H1 (cell line): ENCODE measurements at regions not wholly inside any gene's neighbourhood (a gene's known extent, or its start where the extent isn't known, plus 50 kb on each side); places are given as distances from the start of the nearest gene placed in this dataset.

Source experiments
- CTCF ChIA-PET: fragments of 300-600 bp; sonication (Branson Sonifier 250); formaldehyde crosslinking; loops from one replicate; lab custom pipeline; 2021; ENCODE audit not compliant: partially characterized antibody; lab: Charles Lee
- POLR2A ChIA-PET: fragments of 300-600 bp; sonication (Branson Sonifier 250); formaldehyde crosslinking; loops from one replicate; lab custom pipeline; 2021; ENCODE audit warnings: inconsistent platforms; ENCODE audit not compliant: partially characterized antibody; lab: Charles Lee
- DNase-seq, 2 experiments: peaks; one replicate each; pipeline versions ENCODE4 v3.0.0 to v3.0.0-alpha.2; 2010 to 2022; ENCODE audit warnings: low spot score in 2 of 2, low read depth in 1 of 2, mixed read lengths in 1 of 2
- FAIRE-seq: peaks from 2 replicates; lab custom pipeline; 2011; peaks lifted over from hg19 to GRCh38; lab: Jason Lieb, UNC
- H2AFZ ChIP-seq: 2 replicates; pipeline ENCODE4 v1.8.1; 2012; ENCODE audit warnings: low read length, inconsistent platforms
- H2AK5ac ChIP-seq: 2 replicates; pipeline ENCODE4 v1.6.1; 2013; ENCODE audit warnings: low read depth, low read length
- H2BK120ac ChIP-seq: replicated peaks from 2 replicates; pipeline ENCODE3; 2013; ENCODE audit warnings: low read depth, low read length, inconsistent platforms
- H2BK12ac ChIP-seq: 2 replicates; pipeline ENCODE4 v1.6.1; 2013; ENCODE audit warnings: low read depth, low read length
- H2BK15ac ChIP-seq: 2 replicates; pipeline ENCODE4 v1.6.1; 2013; ENCODE audit warnings: low read length
- H2BK20ac ChIP-seq: 2 replicates; pipeline ENCODE4 v1.6.1; 2013; ENCODE audit warnings: low read length
- H2BK5ac ChIP-seq: 2 replicates; pipeline ENCODE4 v1.6.1; 2013; ENCODE audit warnings: low read depth, low read length
- H3K14ac ChIP-seq: 2 replicates; pipeline ENCODE4 v1.6.1; 2013; ENCODE audit warnings: inconsistent platforms; ENCODE audit not compliant: insufficient read length
- H3K18ac ChIP-seq: 2 replicates; pipeline ENCODE4 v1.6.1; 2013; ENCODE audit warnings: low read length; ENCODE audit errors: extremely low read depth
- H3K23ac ChIP-seq: 2 replicates; pipeline ENCODE4 v1.6.1; 2013; ENCODE audit warnings: inconsistent platforms; ENCODE audit not compliant: insufficient read length
- H3K23me2 ChIP-seq: 2 replicates; pipeline ENCODE4 v1.6.1; 2013; ENCODE audit warnings: low read depth, low read length
- H3K27ac ChIP-seq: 2 replicates; pipeline ENCODE4 v1.6.1; 2011; ENCODE audit warnings: low read depth, low read length, inconsistent platforms
- H3K27me3 ChIP-seq, 4 experiments: replicated peaks in 1 of 4; 1 replicate in 1 of 4; 2 replicates in 3 of 4; pipeline versions ENCODE4 v1.6.1 to v1.8.1; 2011 to 2013; ENCODE audit warnings: low read length in 3 of 4, mild to moderate bottlenecking in 3 of 4, inconsistent platforms in 2 of 4, mixed read lengths in 2 of 4, moderate library complexity in 1 of 4; ENCODE audit not compliant: control insufficient read depth in 3 of 4, insufficient read depth in 3 of 4; ENCODE audit errors: extremely low read depth in 1 of 4
- H3K36me3 ChIP-seq, 4 experiments: 2 replicates each; pipeline versions ENCODE4 v1.6.1 to v1.8.1; 2011 to 2013; ENCODE audit warnings: mild to moderate bottlenecking in 4 of 4, low read length in 3 of 4, moderate library complexity in 2 of 4, control low read depth in 1 of 4, inconsistent platforms in 1 of 4; ENCODE audit not compliant: insufficient read depth in 4 of 4, control insufficient read depth in 2 of 4
- H3K4ac ChIP-seq: replicated peaks from 2 replicates; pipeline ENCODE3; 2013; ENCODE audit warnings: low read length, low read depth, mixed read lengths, inconsistent platforms; ENCODE audit not compliant: insufficient read length
- H3K4me1 ChIP-seq, 4 experiments: replicated peaks in 1 of 4; 1 replicate in 1 of 4; 2 replicates in 3 of 4; pipeline versions ENCODE4 v1.6.1 to v1.8.1; 2011 to 2013; ENCODE audit warnings: low read length in 3 of 4, inconsistent platforms in 2 of 4, mixed read lengths in 1 of 4; ENCODE audit not compliant: insufficient read depth in 4 of 4, control insufficient read depth in 3 of 4
- H3K4me2 ChIP-seq, 2 experiments: 2 replicates each; pipeline versions ENCODE4 v1.6.1 to v1.8.1; 2011 to 2013; ENCODE audit warnings: low read depth in 2 of 2, low read length in 2 of 2, control low read depth in 1 of 2, inconsistent platforms in 1 of 2, mild to moderate bottlenecking in 1 of 2; ENCODE audit not compliant: insufficient read depth in 1 of 2
- H3K4me3 ChIP-seq, 4 experiments: fragments of 200-600, 300-600 bp in 1 of 4; sonication (generic), shearing (Covaris generic), sonication (Bioruptor Twin) in 1 of 4; 2 replicates each; pipeline versions ENCODE4 v1.5.1 to v1.8.1; 2011 to 2016; ENCODE audit warnings: low read length in 4 of 4, low read depth in 3 of 4, control low read depth in 2 of 4, inconsistent platforms in 2 of 4, mild to moderate bottlenecking in 2 of 4, mixed read lengths in 1 of 4, moderate library complexity in 1 of 4; ENCODE audit not compliant: insufficient read depth in 2 of 4; ENCODE audit errors: extremely low read depth in 1 of 4
- H3K56ac ChIP-seq: replicated peaks from 2 replicates; pipeline ENCODE3; 2013; ENCODE audit warnings: low read depth, mild to moderate bottlenecking, mixed read lengths, low read length, inconsistent platforms; ENCODE audit not compliant: insufficient read length
- H3K79me1 ChIP-seq: 2 replicates; pipeline ENCODE4 v1.6.1; 2013; ENCODE audit warnings: low read depth, low read length, control low read depth
- H3K79me2 ChIP-seq, 2 experiments: 2 replicates each; pipeline versions ENCODE4 v1.6.1 to v1.8.1; 2012 to 2013; ENCODE audit warnings: low read length in 2 of 2, mild to moderate bottlenecking in 2 of 2, inconsistent platforms in 1 of 2; ENCODE audit not compliant: insufficient read depth in 2 of 2, control insufficient read depth in 1 of 2
- H3K9ac ChIP-seq, 4 experiments: replicated peaks in 1 of 4; 1 replicate in 1 of 4; 2 replicates in 3 of 4; pipeline versions ENCODE4 v1.6.1 to v1.8.1; 2011 to 2013; ENCODE audit warnings: low read depth in 3 of 4, low read length in 3 of 4, control low read depth in 2 of 4, mild to moderate bottlenecking in 2 of 4, moderate library complexity in 2 of 4, inconsistent platforms in 1 of 4; ENCODE audit errors: extremely low read depth in 1 of 4
- H3K9me3 ChIP-seq, 2 experiments: 2 replicates each; pipeline versions ENCODE4 v1.6.1 to v1.8.1; 2012 to 2013; ENCODE audit warnings: mild to moderate bottlenecking in 2 of 2, moderate library complexity in 2 of 2, control low read depth in 1 of 2, inconsistent platforms in 1 of 2, low read depth in 1 of 2, low read length in 1 of 2, mixed read lengths in 1 of 2; ENCODE audit not compliant: insufficient read depth in 2 of 2
- H4K20me1 ChIP-seq, 2 experiments: replicated peaks in 1 of 2; 2 replicates each; pipeline versions ENCODE3 to v1.8.1; 2011 to 2013; ENCODE audit warnings: inconsistent platforms in 2 of 2, low read length in 2 of 2, mild to moderate bottlenecking in 1 of 2; ENCODE audit not compliant: insufficient read depth in 2 of 2, control insufficient read depth in 1 of 2
- H4K5ac ChIP-seq: 2 replicates; pipeline ENCODE4 v1.6.1; 2013; ENCODE audit warnings: low read length, low read depth, mixed read lengths, inconsistent platforms; ENCODE audit not compliant: insufficient read length
- H4K8ac ChIP-seq: 2 replicates; pipeline ENCODE4 v1.8.0; 2013; ENCODE audit warnings: mild to moderate bottlenecking, moderate library complexity, low read length, inconsistent platforms; ENCODE audit not compliant: insufficient read depth; ENCODE audit errors: extremely low read depth
- H4K91ac ChIP-seq: replicated peaks from 2 replicates; pipeline ENCODE3; 2013; ENCODE audit warnings: low read length, mixed read lengths, inconsistent platforms; ENCODE audit not compliant: insufficient read length
- ATF3 ChIP-seq: IDR thresholded peaks from 2 replicates; pipeline ENCODE4 v1.6.1; 2011; ENCODE audit warnings: low read depth, mild to moderate bottlenecking, low read length; ENCODE audit not compliant: insufficient read depth
- BACH1 ChIP-seq: IDR thresholded peaks from 2 replicates; pipeline ENCODE4 v1.6.1; 2012; ENCODE audit warnings: low read length, improper control_type of control experiment
- BRCA1 ChIP-seq: IDR thresholded peaks from 2 replicates; pipeline ENCODE4 v1.6.1; 2012; ENCODE audit warnings: low read depth, low read length, improper control_type of control experiment
- CBX5 ChIP-seq: fragments of 300-800, 300-1000 bp; sonication (generic); IDR thresholded peaks from 2 replicates; pipeline ENCODE4 v1.7.1; 2016; ENCODE audit warnings: antibody characterized with exemption, low read length, low read depth
- CHD2 ChIP-seq: IDR thresholded peaks from 2 replicates; pipeline ENCODE4 v1.6.1; 2012; ENCODE audit warnings: low read length, improper control_type of control experiment
- CREB1 ChIP-seq: IDR thresholded peaks from 2 replicates; pipeline ENCODE4 v1.6.1; 2012; ENCODE audit warnings: inconsistent platforms
- CTBP2 ChIP-seq: IDR thresholded peaks from 2 replicates; pipeline ENCODE4 v1.7.0; 2011; ENCODE audit warnings: borderline replicate concordance, mild to moderate bottlenecking, moderate library complexity, mixed read lengths, low read length; ENCODE audit not compliant: insufficient read depth, insufficient read length
- HDAC2 ChIP-seq, 2 experiments: fragments of 300-600 bp in 1 of 2; sonication (generic) in 1 of 2; IDR thresholded peaks; 2 replicates each; pipeline ENCODE4 v1.6.1; 2011 to 2012; ENCODE audit warnings: low read depth in 2 of 2, low read length in 2 of 2, mild to moderate bottlenecking in 2 of 2, moderate library complexity in 2 of 2, borderline replicate concordance in 1 of 2, inconsistent platforms in 1 of 2
- MAFK ChIP-seq: IDR thresholded peaks from 2 replicates; pipeline ENCODE4 v1.6.1; 2012; ENCODE audit warnings: low read depth, mild to moderate bottlenecking, improper control_type of control experiment, low read length
- POLR2A ChIP-seq, 2 experiments: IDR thresholded peaks; 1 replicate in 1 of 2; 2 replicates in 1 of 2; pipeline ENCODE4 v1.6.1; 2011; ENCODE audit warnings: low read depth in 2 of 2, low read length in 2 of 2, mild to moderate bottlenecking in 2 of 2; ENCODE audit errors: control extremely low read depth in 1 of 2
- RBBP5 ChIP-seq: IDR thresholded peaks from 2 replicates; pipeline ENCODE4 v1.7.1; 2012; ENCODE audit warnings: low read depth, mild to moderate bottlenecking, inconsistent platforms, low read length, moderate library complexity, borderline replicate concordance
- RXRA ChIP-seq: IDR thresholded peaks from 2 replicates; pipeline ENCODE4 v1.6.1; 2011; ENCODE audit warnings: low read depth, mild to moderate bottlenecking, low read length, moderate library complexity; ENCODE audit not compliant: insufficient read depth
- SIN3A ChIP-seq, 2 experiments: IDR thresholded peaks in 1 of 2; conservative IDR thresholded peaks in 1 of 2; 2 replicates each; pipeline ENCODE4 v1.6.1; 2011 to 2012; ENCODE audit warnings: low read length in 2 of 2, improper control_type of control experiment in 1 of 2, low read depth in 1 of 2, mild to moderate bottlenecking in 1 of 2
- SP1 ChIP-seq: IDR thresholded peaks from 2 replicates; pipeline ENCODE4 v1.6.1; 2011; ENCODE audit warnings: low read depth, low read length
- SUZ12 ChIP-seq: fragments of 200-600 bp; sonication (generic); IDR thresholded peaks from 2 replicates; pipeline ENCODE4 v1.6.1; 2012; ENCODE audit warnings: mild to moderate bottlenecking, inconsistent platforms, low read length, moderate library complexity, mixed read lengths
- WGBS, 2 experiments: shearing (Covaris generic) in 1 of 2; methylation state at CpG; one replicate each; pipeline versions ENCODE4 v1.1.6 to v1.1.7; 2013 to 2015; ENCODE audit warnings: low lambda C conversion rate in 2 of 2, mixed read lengths in 2 of 2, inconsistent platforms in 1 of 2, low coverage in 1 of 2, missing lambda C conversion rate in 1 of 2; ENCODE audit not compliant: insufficient replicate concordance in 2 of 2, insufficient coverage in 1 of 2, insufficient read length in 1 of 2; ENCODE audit errors: extremely low coverage in 1 of 2, missing lambda C conversion rate in 1 of 2; 5-methylcytosine and 5-hydroxymethylcytosine counted together

GRCh38 chr16:60930291-60930690 is 1105.9 kb downstream of the CDH8 start:
- H3K27ac ChIP-seq: no peak overlapping the region
- no peak overlapping the region for H3K4me3 ChIP-seq
- no peaks in the 10 kb centered on the region for H3K23me2 ChIP-seq
- H2BK20ac ChIP-seq: no peak overlapping the region
- H2AK5ac ChIP-seq: no peak overlapping the region
- H3K18ac ChIP-seq: no peak overlapping the region
- no peaks in the 10 kb centered on the region for H3K36me3 ChIP-seq
- ChIA-PET POLR2A (no interaction called here), CTCF (interaction anchor here (0.6 kb wide), 1 partner anchor 61 kb away, joined by 3 read pairs; no protein-coding TSS in a partner anchor)
- H2BK120ac ChIP-seq: no peak overlapping the region
- H3K4me2 ChIP-seq: no peak overlapping the region
- H4K91ac ChIP-seq: no peak overlapping the region
- DNase-seq (no peak), FAIRE-seq (no peak)
- no peaks in the 10 kb centered on the region for H4K20me1 ChIP-seq
- H2BK12ac ChIP-seq: no peak overlapping the region
- no peak overlapping the region for H2AFZ ChIP-seq
- no peak overlapping the region for H2BK5ac ChIP-seq
- H3K4ac ChIP-seq: no peak overlapping the region
- 90% methylated on average over 5 of the region's 5 CpGs; no CpG with 5 or more reads in 1 of the 2 experiments for WGBS, 2 experiments
- H3K9me3 ChIP-seq: no peaks in the 10 kb centered on the region
- no peak overlapping the region for H3K23ac ChIP-seq
- H3K9ac ChIP-seq: no peak overlapping the region
- no peak overlapping the region for H3K14ac ChIP-seq
- no peak overlapping the region for H4K5ac ChIP-seq
- H3K79me2 ChIP-seq: no peaks in the 10 kb centered on the region
- no peaks in the 10 kb centered on the region for H3K4me1 ChIP-seq
- no peak overlapping the region for H4K8ac ChIP-seq
- H2BK15ac ChIP-seq: no peak overlapping the region
- H3K27me3 ChIP-seq: no peaks in the 10 kb centered on the region
- no peak overlapping the region for H3K56ac ChIP-seq
- no peaks in the 10 kb centered on the region for H3K79me1 ChIP-seq
- TF ChIP-seq CTBP2 (no peak), RXRA (no peak), HDAC2 (IDR thresholded peaks at IDR 0.05; ENCODE audit: borderline replicate concordance in 1 of 2, low read depth in 2 of 2, low read length in 2 of 2) (no peak), CREB1 (no peak), CBX5 (no peak), ATF3 (no peak), SUZ12 (no peak), MAFK (no peak), CHD2 (no peak), RBBP5 (no peak), POLR2A (IDR thresholded peaks at IDR 0.05; ENCODE audit: control extremely low read depth in 1 of 2, low read depth in 2 of 2, low read length in 2 of 2) (no peak), BACH1 (no peak), SIN3A (conservative IDR thresholded peaks at IDR 0.05 in 1 of 2, IDR thresholded peaks at IDR 0.05 in 1 of 2; ENCODE audit: low read depth in 1 of 2, low read length in 2 of 2) (no peak), BRCA1 (no peak), SP1 (no peak)
